HL-60 (cell line): ENCODE measurements at regions not wholly inside any gene's neighbourhood (a gene's known extent, or its start where the extent isn't known, plus 50 kb on each side); places are given as distances from the start of the nearest gene placed in this dataset.

Source experiments
- DNase-seq, 2 experiments: peaks; one replicate each; pipeline ENCODE4 v3.0.0-alpha.2; 2010 to 2020; ENCODE audit warnings: low read depth in 1 of 2, low spot score in 1 of 2
- H3K27ac ChIP-seq: fragments of 250-450 bp; sonication (Bioruptor Pico); replicated peaks from 2 replicates; pipeline ENCODE4 v1.5.1; 2020; ENCODE audit warnings: mild to moderate bottlenecking, moderate library complexity
- H3K27me3 ChIP-seq: fragments of 250-450 bp; sonication (Bioruptor Pico); 2 replicates; pipeline ENCODE4 v1.5.1; 2021; ENCODE audit warnings: mild to moderate bottlenecking, moderate library complexity; ENCODE audit not compliant: insufficient read depth, poor library complexity, severe bottlenecking
- H3K4me3 ChIP-seq: replicated peaks from 2 replicates; pipeline ENCODE4 v1.5.1; 2011; ENCODE audit warnings: mild to moderate bottlenecking, control low read depth, low read length; ENCODE audit not compliant: insufficient read depth
- GABPA ChIP-seq: IDR thresholded peaks from 2 replicates; pipeline ENCODE4 v1.6.1; 2012; ENCODE audit warnings: low read depth
- POLR2AphosphoS5 ChIP-seq: IDR thresholded peaks from 2 replicates; pipeline ENCODE4 v1.6.1; 2012; ENCODE audit warnings: low read depth
- REST ChIP-seq: IDR thresholded peaks from 2 replicates; pipeline ENCODE4 v1.6.1; 2012; ENCODE audit warnings: low read depth; ENCODE audit not compliant: insufficient replicate concordance
- SPI1 ChIP-seq: IDR thresholded peaks from 2 replicates; pipeline ENCODE4 v1.6.1; 2012; ENCODE audit warnings: low read depth, mild to moderate bottlenecking, borderline replicate concordance
- TF ChIP-seq, protein P1 (sequence below): IDR thresholded peaks from one replicate; pipeline ENCODE4 v1.5.1; 2011; ENCODE audit warnings: low read length, control low read depth, inconsistent platforms; ENCODE audit not compliant: insufficient read depth

- Histone ChIP-seq H3K4me3 (no peak overlapping the region), H3K27me3 (no peaks in the 10 kb centered on the region), H3K27ac (no peak overlapping the region)
- DNase-seq = no peak
- TF ChIP-seq, protein P1, sequence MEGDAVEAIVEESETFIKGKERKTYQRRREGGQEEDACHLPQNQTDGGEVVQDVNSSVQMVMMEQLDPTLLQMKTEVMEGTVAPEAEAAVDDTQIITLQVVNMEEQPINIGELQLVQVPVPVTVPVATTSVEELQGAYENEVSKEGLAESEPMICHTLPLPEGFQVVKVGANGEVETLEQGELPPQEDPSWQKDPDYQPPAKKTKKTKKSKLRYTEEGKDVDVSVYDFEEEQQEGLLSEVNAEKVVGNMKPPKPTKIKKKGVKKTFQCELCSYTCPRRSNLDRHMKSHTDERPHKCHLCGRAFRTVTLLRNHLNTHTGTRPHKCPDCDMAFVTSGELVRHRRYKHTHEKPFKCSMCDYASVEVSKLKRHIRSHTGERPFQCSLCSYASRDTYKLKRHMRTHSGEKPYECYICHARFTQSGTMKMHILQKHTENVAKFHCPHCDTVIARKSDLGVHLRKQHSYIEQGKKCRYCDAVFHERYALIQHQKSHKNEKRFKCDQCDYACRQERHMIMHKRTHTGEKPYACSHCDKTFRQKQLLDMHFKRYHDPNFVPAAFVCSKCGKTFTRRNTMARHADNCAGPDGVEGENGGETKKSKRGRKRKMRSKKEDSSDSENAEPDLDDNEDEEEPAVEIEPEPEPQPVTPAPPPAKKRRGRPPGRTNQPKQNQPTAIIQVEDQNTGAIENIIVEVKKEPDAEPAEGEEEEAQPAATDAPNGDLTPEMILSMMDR = no peak
- TF ChIP-seq GABPA (no peak), REST (no peak), POLR2AphosphoS5 (no peak), SPI1 (no peak)
Observed at GRCh38 chr3:181618260-181618659, 93.5 kb upstream of the SOX2 start.

DNA sequence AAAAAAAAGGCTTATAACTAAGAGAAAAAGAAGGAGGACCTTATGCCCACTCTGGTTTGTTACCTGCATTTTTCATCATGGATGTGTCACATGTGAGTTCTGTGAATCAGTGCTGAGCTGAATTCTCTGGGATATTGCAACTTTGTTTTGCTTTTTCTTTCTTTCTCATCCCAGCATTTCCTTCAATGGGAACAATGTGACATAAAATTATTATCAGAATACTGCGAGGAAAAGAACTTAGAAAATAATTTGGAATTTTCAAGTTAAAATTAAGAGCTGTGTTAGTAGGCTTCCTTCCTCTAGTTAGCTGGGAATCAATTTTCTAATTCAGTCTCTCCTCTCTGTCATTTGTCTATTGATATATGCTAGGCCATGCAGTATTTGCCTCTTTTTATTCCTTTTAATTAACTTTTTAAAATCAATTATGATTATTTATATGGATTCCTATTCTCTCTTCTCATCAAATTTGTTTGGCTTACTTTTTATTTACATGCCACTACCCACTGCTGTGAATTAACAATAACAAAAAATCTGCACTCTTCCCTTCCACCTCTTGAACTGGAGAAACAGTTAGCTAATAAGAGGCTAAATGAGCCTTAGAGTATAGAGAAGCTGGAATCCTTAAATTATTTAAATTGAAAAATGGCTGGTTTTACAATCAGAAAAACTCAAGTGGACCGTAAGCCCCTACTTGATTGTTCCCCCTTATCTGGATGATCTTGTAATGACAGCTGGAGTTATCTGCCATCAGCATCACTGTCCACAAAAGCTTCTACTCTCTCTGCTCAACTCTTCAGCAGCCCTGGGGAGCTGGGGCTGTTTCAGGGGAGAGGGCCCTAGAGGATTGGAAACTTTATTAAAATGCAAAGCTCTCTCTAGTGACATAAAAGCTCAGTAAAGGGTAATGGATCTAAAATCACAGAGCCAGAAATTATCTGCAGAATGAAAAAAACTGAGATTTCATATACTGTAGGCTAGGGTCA is 95.3 kb upstream of the SOX2 start:
- TF ChIP-seq GABPA (no peak), POLR2AphosphoS5 (no peak), SPI1 (no peak), REST (no peak)
- TF ChIP-seq, protein P1 = no peak
- Histone ChIP-seq H3K4me3 (no peak overlapping the region), H3K27me3 (no peaks in the 10 kb centered on the region), H3K27ac (no peak overlapping the region)
- no peak for DNase-seq

- TF ChIP-seq REST = no peak
- TF ChIP-seq GABPA = no peak
- TF ChIP-seq POLR2AphosphoS5 = no peak
- TF ChIP-seq SPI1 = no peak
- no peaks in the 10 kb centered on the region for H3K27me3 ChIP-seq
- no peak overlapping the region for H3K27ac ChIP-seq
- H3K4me3 ChIP-seq = no peak overlapping the region
- no peak for DNase-seq
Observed at GRCh38 chr3:181615666-181616065, 96.1 kb upstream of the SOX2 start.
